HG03025 (cell line): ENCODE measurements at regions not wholly inside any gene's neighbourhood (a gene's known extent, or its start where the extent isn't known, plus 50 kb on each side); places are given as distances from the start of the nearest gene placed in this dataset.
"Not testable (repeated sequence)": the region's sequence is repeated elsewhere in the genome, so short reads cannot be mapped to it uniquely, and the experiment has no call there.

ENCODE experiments used
- ATAC-seq: cut with Tn5 transposase; IDR thresholded peaks from one replicate; pipeline ENCODE4 v1.9.1; 2021; ENCODE audit warnings: mild to moderate bottlenecking, moderate library complexity; ENCODE audit not compliant: unreplicated experiment, low FRiP score

- no peak for ATAC-seq
Observed at GRCh38 chr4:23058165-23058776, 365.5 kb downstream of the GBA3 start.

GRCh38 chr4:23041501-23041900 lies 348.8 kb downstream of the GBA3 start:
- no peak for ATAC-seq

- ATAC-seq: no peak
Observed at GRCh38 chr4:23040539-23040938, 347.8 kb downstream of the GBA3 start.

- ATAC-seq: no peak
Observed at GRCh38 chr4:23039818-23040217, 347.1 kb downstream of the GBA3 start.

GRCh38 chr4:23038626-23039491 lies 346.1 kb downstream of the GBA3 start:
- ATAC-seq: no peak

GRCh38 chr4:23036921-23037495 lies 344.3 kb downstream of the GBA3 start:
- ATAC-seq: no peak

- ATAC-seq: no peak
Observed at GRCh38 chr4:23036503-23036902, 343.8 kb downstream of the GBA3 start.

GRCh38 chr4:23035521-23036056 lies 342.9 kb downstream of the GBA3 start:
- ATAC-seq: no peak

GRCh38 chr4:23034731-23035130 lies 342.0 kb downstream of the GBA3 start:
- no peak for ATAC-seq

- no peak for ATAC-seq
Observed at GRCh38 chr4:23033796-23034195, 341.1 kb downstream of the GBA3 start.

GRCh38 chr4:23028875-23029274 lies 336.1 kb downstream of the GBA3 start:
- ATAC-seq: no peak

- no peak for ATAC-seq
Observed at GRCh38 chr4:23023666-23024065, 330.9 kb downstream of the GBA3 start.

- ATAC-seq: no peak
Observed at GRCh38 chr4:23023121-23023520, 330.4 kb downstream of the GBA3 start.

- no peak for ATAC-seq
Observed at GRCh38 chr4:23022032-23022431, 329.3 kb downstream of the GBA3 start.

GRCh38 chr4:23021040-23021439 lies 328.3 kb downstream of the GBA3 start:
- ATAC-seq: no peak

- ATAC-seq: not testable (repeated sequence)
Observed at GRCh38 chr4:23020399-23020798, 327.7 kb downstream of the GBA3 start.

- ATAC-seq: no peak
Observed at GRCh38 chr4:23016981-23017380, 324.2 kb downstream of the GBA3 start.

GRCh38 chr4:23015821-23016220 lies 323.1 kb downstream of the GBA3 start:
- ATAC-seq: no peak

GRCh38 chr4:23009093-23009492 lies 316.4 kb downstream of the GBA3 start:
- ATAC-seq: no peak

- no peak for ATAC-seq
Observed at GRCh38 chr4:23006756-23007155, 314.0 kb downstream of the GBA3 start.

GRCh38 chr4:23005691-23006090 lies 313.0 kb downstream of the GBA3 start:
- no peak for ATAC-seq
